ENCODE measurements at regions not wholly inside any gene's neighbourhood (a gene's known extent, or its start where the extent isn't known, plus 50 kb on each side); places are given as distances from the start of the nearest gene placed in this dataset.

DNA sequence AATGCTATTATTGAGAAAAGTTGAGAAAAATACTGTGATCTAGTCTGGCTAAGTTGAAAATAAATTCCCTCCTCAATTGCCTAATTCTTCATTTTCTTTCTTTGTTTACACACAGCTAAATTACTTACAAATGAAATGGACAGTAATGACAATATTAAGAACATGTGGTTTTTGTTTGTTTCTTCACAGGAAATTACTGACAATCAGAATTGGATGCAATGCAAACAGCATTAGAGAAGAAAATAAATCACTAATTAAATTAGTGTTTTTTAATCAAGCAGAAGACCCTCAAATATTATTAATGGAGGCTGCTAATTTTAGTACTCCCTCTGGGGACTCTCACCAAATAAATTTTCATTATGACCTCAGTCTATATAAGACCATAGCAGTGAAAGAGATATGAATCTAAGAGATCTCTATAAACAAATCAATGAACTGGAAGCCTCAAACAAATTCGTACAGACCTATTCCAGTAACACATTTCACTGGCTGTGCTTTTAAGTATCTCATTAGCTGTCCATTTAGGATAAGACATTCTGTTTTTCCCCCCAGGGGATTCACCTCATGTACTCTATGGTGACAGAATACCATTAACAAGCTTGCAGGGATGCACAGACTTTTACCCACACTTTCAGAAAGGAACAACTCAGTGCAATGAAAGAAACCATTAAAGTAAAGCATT is 202.0 kb upstream of the DGKB start:
- 48 to 52% (median 50%) methylated on average over 1 of the region's 1 CpG for WGBS, 3 donors
- no peaks in the 10 kb centered on the region for H3K27me3 ChIP-seq (ENCODE audit: insufficient read depth in 3 of 3, low read length in 2 of 3)
- no peak overlapping the region for H3K4me3 ChIP-seq
- no peak for DNase-seq
- intact Hi-C loops (cut with DNase I) = no loop called here
- H3K36me3 ChIP-seq (ENCODE audit: insufficient read depth in 1 of 2, low read depth in 1 of 2) = no peaks in the 10 kb centered on the region
- no peaks in the 10 kb centered on the region for H3K9me3 ChIP-seq
- no peak overlapping the region for H3K27ac ChIP-seq
- no peaks in the 10 kb centered on the region for H3K4me1 ChIP-seq
- no peak for ATAC-seq
- TF ChIP-seq, protein P1, sequence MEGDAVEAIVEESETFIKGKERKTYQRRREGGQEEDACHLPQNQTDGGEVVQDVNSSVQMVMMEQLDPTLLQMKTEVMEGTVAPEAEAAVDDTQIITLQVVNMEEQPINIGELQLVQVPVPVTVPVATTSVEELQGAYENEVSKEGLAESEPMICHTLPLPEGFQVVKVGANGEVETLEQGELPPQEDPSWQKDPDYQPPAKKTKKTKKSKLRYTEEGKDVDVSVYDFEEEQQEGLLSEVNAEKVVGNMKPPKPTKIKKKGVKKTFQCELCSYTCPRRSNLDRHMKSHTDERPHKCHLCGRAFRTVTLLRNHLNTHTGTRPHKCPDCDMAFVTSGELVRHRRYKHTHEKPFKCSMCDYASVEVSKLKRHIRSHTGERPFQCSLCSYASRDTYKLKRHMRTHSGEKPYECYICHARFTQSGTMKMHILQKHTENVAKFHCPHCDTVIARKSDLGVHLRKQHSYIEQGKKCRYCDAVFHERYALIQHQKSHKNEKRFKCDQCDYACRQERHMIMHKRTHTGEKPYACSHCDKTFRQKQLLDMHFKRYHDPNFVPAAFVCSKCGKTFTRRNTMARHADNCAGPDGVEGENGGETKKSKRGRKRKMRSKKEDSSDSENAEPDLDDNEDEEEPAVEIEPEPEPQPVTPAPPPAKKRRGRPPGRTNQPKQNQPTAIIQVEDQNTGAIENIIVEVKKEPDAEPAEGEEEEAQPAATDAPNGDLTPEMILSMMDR (IDR thresholded peaks at IDR 0.05) = no peak

DNA sequence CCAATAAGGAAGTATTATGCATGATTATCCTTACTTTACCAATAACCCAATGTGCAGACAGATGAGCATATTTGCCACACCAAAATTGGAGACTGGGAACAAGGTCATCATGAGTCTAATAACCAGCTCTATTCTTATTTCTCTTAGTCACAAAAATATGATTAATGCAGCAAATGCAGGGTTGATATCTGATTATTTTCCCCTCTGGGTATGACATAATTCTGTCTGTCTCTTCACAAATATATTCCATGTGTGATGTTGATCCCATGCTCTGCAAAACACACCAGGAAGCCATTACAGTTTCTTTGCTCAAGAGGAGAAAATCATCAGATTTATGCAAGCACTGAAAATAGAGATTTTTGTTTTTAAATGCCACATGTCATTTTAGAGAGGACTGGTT is 196.5 kb upstream of the DGKB start:
- Histone ChIP-seq H3K27ac (no peak overlapping the region), H3K36me3 (ENCODE audit: insufficient read depth in 1 of 2, low read depth in 1 of 2) (no peaks in the 10 kb centered on the region), H3K4me1 (no peaks in the 10 kb centered on the region), H3K9me3 (no peaks in the 10 kb centered on the region), H3K27me3 (ENCODE audit: insufficient read depth in 3 of 3, low read length in 2 of 3) (no peaks in the 10 kb centered on the region), H3K4me3 (no peak overlapping the region)
- TF ChIP-seq, protein P1 (IDR thresholded peaks at IDR 0.05) = no peak
- no peak for DNase-seq
- intact Hi-C loops (cut with DNase I) = no loop called here
- no peak for ATAC-seq

DNA sequence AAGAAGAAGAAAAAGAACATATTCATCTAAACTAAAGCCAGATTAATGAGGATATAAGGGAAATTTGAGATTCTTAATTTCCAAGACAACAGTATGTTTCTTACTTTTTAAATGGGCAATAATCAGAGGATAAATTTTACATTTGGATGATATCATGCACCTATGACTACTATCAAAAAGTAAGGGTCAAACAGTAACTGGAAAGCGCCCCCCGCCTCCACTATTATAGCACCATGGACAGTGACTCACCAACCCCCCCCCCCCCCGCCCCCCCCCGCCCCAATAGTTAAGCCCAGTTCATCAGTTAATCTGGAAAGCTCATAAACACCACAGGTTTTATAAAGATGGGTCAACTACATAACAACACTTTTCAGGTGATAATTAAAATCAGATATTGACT is 194.3 kb upstream of the DGKB start:
- intact Hi-C loops (cut with DNase I) = no loop called here
- Histone ChIP-seq H3K4me1 (no peaks in the 10 kb centered on the region), H3K27me3 (ENCODE audit: insufficient read depth in 3 of 3, low read length in 2 of 3) (no peaks in the 10 kb centered on the region), H3K4me3 (no peak overlapping the region), H3K9me3 (no peaks in the 10 kb centered on the region), H3K27ac (no peak overlapping the region), H3K36me3 (ENCODE audit: insufficient read depth in 1 of 2, low read depth in 1 of 2) (no peaks in the 10 kb centered on the region)
- TF ChIP-seq, protein P1 (IDR thresholded peaks at IDR 0.05) = no peak
- no peak for DNase-seq
- WGBS, 3 donors = 58 to 70% (median 65%) methylated on average over 3 to 4 of the region's 4 CpGs
- ATAC-seq = no peak

DNA sequence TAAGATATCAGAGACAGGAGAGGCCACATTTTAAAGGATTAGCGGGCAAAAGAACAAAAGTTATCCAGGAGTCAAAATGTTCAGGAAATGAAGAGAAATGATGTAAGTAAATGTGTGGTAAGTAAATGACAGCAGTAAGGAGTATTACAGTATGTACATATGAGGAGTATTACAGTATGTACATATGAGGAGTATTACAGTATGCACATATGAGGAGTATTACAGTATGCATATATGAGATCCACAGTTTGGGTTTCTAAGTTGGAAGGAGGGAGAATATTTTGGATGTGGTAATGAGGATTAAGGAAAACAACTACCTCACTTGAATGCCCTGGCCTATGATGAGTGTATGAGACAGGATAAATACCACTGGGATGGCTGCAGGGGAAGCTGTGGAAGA is 192.4 kb upstream of the DGKB start:
- Histone ChIP-seq H3K4me1 (no peaks in the 10 kb centered on the region), H3K4me3 (no peak overlapping the region), H3K27me3 (ENCODE audit: insufficient read depth in 3 of 3, low read length in 2 of 3) (no peaks in the 10 kb centered on the region), H3K9me3 (no peaks in the 10 kb centered on the region), H3K27ac (no peak overlapping the region), H3K36me3 (ENCODE audit: insufficient read depth in 1 of 2, low read depth in 1 of 2) (no peaks in the 10 kb centered on the region)
- DNase-seq (no peak), ATAC-seq (no peak)
- TF ChIP-seq, protein P1 (IDR thresholded peaks at IDR 0.05) = no peak
- WGBS, 3 donors = 97 to 100% (median 100%) methylated on average over 1 of the region's 1 CpG
- intact Hi-C loops (cut with DNase I) = no loop called here

DNA sequence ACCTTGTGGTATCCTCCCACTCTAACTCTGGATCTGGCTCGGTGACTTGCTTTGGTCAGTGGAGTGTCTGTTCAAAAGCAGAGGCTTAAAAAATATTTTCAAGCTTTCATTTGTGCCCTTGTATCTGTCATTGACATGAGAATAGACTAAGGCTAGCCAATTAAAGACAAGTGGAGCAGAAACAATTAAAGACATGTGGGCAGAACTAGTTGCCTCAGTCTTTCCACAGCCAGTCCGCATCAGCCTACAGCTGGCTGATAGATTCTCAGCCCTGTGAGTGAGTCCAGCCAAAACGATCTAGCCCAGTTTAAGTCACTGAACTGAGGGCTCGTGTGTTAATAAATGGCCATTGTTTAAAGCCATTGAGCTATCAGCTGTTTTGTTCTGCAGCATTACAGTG is 185.2 kb upstream of the DGKB start:
- Histone ChIP-seq H3K27ac (no peak overlapping the region), H3K36me3 (ENCODE audit: insufficient read depth in 1 of 2, low read depth in 1 of 2) (no peaks in the 10 kb centered on the region), H3K4me1 (no peaks in the 10 kb centered on the region), H3K4me3 (no peak overlapping the region), H3K27me3 (ENCODE audit: insufficient read depth in 3 of 3, low read length in 2 of 3) (no peaks in the 10 kb centered on the region), H3K9me3 (no peaks in the 10 kb centered on the region)
- DNase-seq = no peak
- no peak for ATAC-seq
- intact Hi-C loops (cut with DNase I) = no loop called here
- TF ChIP-seq, protein P1 (IDR thresholded peaks at IDR 0.05) = no peak
- WGBS, 3 donors = 54 to 56% (median 54%) methylated on average over 4 of the region's 4 CpGs
